ENCODE measurements at regions not wholly inside any gene's neighbourhood (a gene's known extent, or its start where the extent isn't known, plus 50 kb on each side); places are given as distances from the start of the nearest gene placed in this dataset.
A peak's percentile ranks its signal among the peaks of the same experiment; 100 is the strongest.
"Not testable (repeated sequence)": the region's sequence is repeated elsewhere in the genome, so short reads cannot be mapped to it uniquely, and the experiment has no call there.

GRCh38 chr5:57067597-57067924 is 106.3 kb upstream of the GPBP1 start:
- DNase-seq (ENCODE audit: low read depth in 1 of 2, low spot score in 1 of 2): no peak

GRCh38 chr5:57069115-57069835 is 104.6 kb upstream of the GPBP1 start:
- no peak for DNase-seq (ENCODE audit: low read depth in 1 of 2, low spot score in 1 of 2)

- no peak for DNase-seq (ENCODE audit: low read depth in 1 of 2, low spot score in 1 of 2)
These were observed 101.5 kb upstream of the GPBP1 start for GRCh38 chr5:57072218-57072892.

DNA sequence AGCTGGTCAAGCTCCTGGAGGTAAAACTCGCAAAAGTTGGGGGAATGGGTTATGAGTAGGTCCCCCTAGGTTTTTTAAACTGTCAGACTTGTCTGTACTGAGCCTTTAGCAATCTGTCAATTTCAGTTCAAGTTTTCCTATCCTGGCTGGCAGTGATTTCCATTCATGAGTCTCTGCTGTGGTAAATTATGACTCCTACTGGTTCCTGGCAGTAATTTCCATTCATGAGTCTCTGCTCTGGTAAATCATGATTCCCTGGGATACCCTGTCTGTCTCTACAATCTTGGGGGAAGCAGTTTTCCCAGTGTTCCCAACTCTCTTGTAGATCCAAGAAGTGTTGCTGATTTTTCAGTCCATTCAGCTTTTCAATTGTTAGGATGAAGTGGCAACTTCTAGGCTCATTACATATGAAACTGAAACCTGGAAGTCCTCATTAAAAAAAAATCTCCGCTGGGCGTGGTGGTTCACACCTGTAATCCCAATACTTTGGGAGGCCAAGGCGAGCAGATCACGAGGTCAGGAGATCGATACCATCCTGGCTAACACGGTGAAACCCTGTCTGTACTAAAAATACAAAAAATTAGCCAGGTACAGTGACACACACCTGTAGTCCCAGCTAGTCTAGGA is 91.3 kb upstream of the GPBP1 start:
- no peak for DNase-seq (ENCODE audit: low read depth in 1 of 2, low spot score in 1 of 2)

- no peak for DNase-seq (ENCODE audit: low read depth in 1 of 2, low spot score in 1 of 2)
These were observed 88.4 kb upstream of the GPBP1 start for GRCh38 chr5:57085306-57086081.

- DNase-seq (ENCODE audit: low read depth in 1 of 2, low spot score in 1 of 2): not testable (repeated sequence)
These were observed 85.9 kb upstream of the GPBP1 start for GRCh38 chr5:57087947-57088346.

GRCh38 chr5:57094753-57095683 is 78.8 kb upstream of the GPBP1 start:
- DNase-seq (ENCODE audit: low read depth in 1 of 2, low spot score in 1 of 2): no peak

GRCh38 chr5:57097526-57097925 is 76.3 kb upstream of the GPBP1 start:
- no peak for DNase-seq (ENCODE audit: low read depth in 1 of 2, low spot score in 1 of 2)

GRCh38 chr5:57102189-57102904 is 71.5 kb upstream of the GPBP1 start:
- DNase-seq (ENCODE audit: low read depth in 1 of 2, low spot score in 1 of 2): no peak

- DNase-seq (ENCODE audit: low read depth in 1 of 2, low spot score in 1 of 2): no peak
These were observed 71.0 kb upstream of the GPBP1 start for GRCh38 chr5:57102905-57103255.

- DNase-seq (ENCODE audit: low read depth in 1 of 2, low spot score in 1 of 2): no peak
These were observed 70.4 kb upstream of the GPBP1 start for GRCh38 chr5:57103317-57103907.

GRCh38 chr5:57106661-57107060 is 67.2 kb upstream of the GPBP1 start:
- DNase-seq (ENCODE audit: low read depth in 1 of 2, low spot score in 1 of 2): no peak

DNA sequence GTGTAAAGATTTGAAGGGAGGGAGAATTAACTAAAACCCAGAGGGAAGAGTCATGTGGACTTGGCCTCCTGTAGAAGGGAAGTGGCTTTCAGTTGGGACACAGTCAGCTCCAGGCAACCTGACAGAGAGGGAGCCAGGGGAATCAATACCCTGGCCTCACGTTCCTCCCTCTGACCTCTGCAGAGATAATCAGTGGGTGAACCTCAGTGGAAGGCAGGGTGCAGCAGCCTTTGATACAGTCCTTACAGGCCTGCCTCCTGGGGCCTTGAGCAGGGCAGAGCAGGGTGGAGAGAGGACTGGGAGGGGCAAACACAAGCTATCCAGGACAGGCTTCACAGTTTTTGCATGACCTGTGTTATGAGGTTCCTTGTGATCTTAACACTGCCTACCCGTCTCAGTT is 61.9 kb upstream of the GPBP1 start:
- DNase-seq (ENCODE audit: low read depth in 1 of 2, low spot score in 1 of 2): no peak

DNA sequence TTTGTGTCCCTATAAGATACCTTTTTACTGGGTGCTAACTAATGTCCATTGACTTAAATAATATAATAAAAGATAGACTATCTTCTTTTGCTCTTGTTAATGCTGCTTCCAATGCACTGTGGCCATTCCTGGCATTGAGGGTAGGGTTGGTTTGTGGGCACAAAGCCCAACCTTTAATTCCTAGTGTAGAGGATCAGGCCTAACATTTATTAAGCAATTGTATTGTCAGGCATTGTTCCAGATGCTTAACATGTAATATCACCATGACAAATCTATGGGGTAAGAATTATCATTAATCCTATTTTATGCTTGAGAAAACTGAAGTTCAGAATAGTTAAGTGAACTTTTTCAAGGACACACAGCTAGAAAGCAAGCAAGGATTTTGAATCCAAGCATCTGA is 60.4 kb upstream of the GPBP1 start:
- DNase-seq (ENCODE audit: low read depth in 1 of 2, low spot score in 1 of 2): no peak

DNA sequence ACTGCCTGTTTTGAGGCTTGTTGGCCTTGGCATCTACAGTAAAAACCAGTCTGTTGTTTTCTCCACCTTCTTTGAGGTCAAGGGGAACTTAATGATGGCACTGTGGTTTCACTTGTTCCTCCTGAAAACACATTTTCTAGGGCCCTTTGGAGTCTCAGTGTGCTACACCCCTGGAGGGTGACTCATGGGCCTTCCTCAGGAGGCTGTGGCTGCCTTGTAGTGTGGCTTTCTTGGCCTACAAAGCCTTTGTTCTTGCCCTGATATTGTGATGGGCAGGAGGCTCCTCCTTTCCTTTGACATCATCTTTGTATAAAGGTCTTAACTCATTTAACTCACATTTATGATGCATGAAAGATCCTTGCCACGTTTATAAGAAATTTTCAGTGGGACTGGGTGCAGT is 56.3 kb upstream of the GPBP1 start:
- peak in 1 of 2 donors; percentile 44 for DNase-seq (ENCODE audit: low read depth in 1 of 2, low spot score in 1 of 2)

GRCh38 chr5:57119031-57119430 is 54.8 kb upstream of the GPBP1 start:
- DNase-seq (ENCODE audit: low read depth in 1 of 2, low spot score in 1 of 2): no peak

DNA sequence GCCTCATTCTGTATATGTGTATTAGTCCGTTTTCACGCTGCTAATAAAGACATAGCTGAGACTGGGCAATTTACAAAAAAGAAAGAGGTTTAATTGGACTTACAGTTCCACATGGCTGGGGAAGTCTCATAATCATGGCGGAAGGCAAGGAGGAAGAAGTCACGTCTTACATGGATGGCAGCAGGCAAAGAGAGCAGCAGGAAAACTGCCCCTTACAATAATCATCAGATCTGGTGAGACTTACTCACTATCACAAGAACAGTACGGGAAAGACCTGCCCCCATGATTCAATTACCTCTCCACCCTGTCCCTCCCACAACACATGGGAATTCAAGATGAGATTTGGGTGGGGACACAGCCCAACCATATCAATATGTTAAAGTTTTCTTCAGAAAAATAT is 49.8 kb upstream of the GPBP1 start:
- no peak for DNase-seq (ENCODE audit: low read depth in 1 of 2, low spot score in 1 of 2)

Data from stimulated activated CD4-positive, alpha-beta T cell treated with anti-CD3 and anti-CD28 coated beads, Interleukin-15, amount 100 ng/mL, for 1 hour (primary cell).